Gastrocnemius medialis (tissue), 4 donors: ENCODE measurements at regions not wholly inside any gene's neighbourhood (a gene's known extent, or its start where the extent isn't known, plus 50 kb on each side); places are given as distances from the start of the nearest gene placed in this dataset.

Source experiments
- ATAC-seq, 2 donors: fragments of 150-250 bp; one replicate each; pipeline ENCODE4 v1.9.1; 2016
- DNase-seq, 2 donors: peaks; one replicate each; pipeline ENCODE4 v3.0.0-alpha.2; 2019
- H3K27ac ChIP-seq, 4 donors: fragments of 200-600 bp; sonication (generic); 1 replicate in 1 of 4; 2 replicates in 3 of 4; pipeline ENCODE4 v1.5.1; 2016 to 2018; ENCODE audit warnings: mild to moderate bottlenecking in 2 of 4, moderate library complexity in 1 of 4
- H3K27me3 ChIP-seq, 3 donors: fragments of 200-600 bp; sonication (generic) in 2 of 3; 1 replicate in 1 of 3; 2 replicates in 2 of 3; pipeline versions ENCODE4 v1.5.1 to v1.6.0; 2016 to 2019; ENCODE audit warnings: mild to moderate bottlenecking in 1 of 3, moderate library complexity in 1 of 3
- H3K36me3 ChIP-seq, 2 donors: fragments of 200-600 bp; sonication (generic) in 1 of 2; one replicate each; pipeline ENCODE4 v1.5.1; 2017 to 2018
- H3K4me1 ChIP-seq, 2 donors: fragments of 200-600 bp; sonication (generic) in 1 of 2; one replicate each; pipeline ENCODE4 v1.5.1; 2016 to 2017; ENCODE audit warnings: mild to moderate bottlenecking in 2 of 2
- H3K4me3 ChIP-seq, 4 donors: fragments of 200-600 bp; sonication (generic) in 3 of 4; 1 replicate in 1 of 4; 2 replicates in 3 of 4; pipeline ENCODE4 v1.5.1; 2016 to 2019; ENCODE audit warnings: mild to moderate bottlenecking in 2 of 4
- H3K9me3 ChIP-seq, 3 donors: fragments of 200-600 bp; sonication (generic) in 2 of 3; 1 replicate in 1 of 3; 2 replicates in 2 of 3; pipeline ENCODE4 v1.5.1; 2016 to 2019
- CTCF ChIP-seq, 5 experiments: fragments of 450-650 bp in 3 of 5; fragments of 200-600 bp in 2 of 5; sonication (generic) in 2 of 5; IDR thresholded peaks in 4 of 5; conservative IDR thresholded peaks in 1 of 5; 1 replicate in 4 of 5; 2 replicates in 1 of 5; pipeline ENCODE4 v1.5.1; 2016 to 2019; ENCODE audit warnings: antibody characterized with exemption in 5 of 5, mild to moderate bottlenecking in 3 of 5, moderate library complexity in 3 of 5
- POLR2A ChIP-seq, 2 donors: fragments of 450-650 bp; IDR thresholded peaks; one replicate each; pipeline ENCODE4 v1.6.1; 2017; ENCODE audit warnings: antibody characterized with exemption in 2 of 2, mild to moderate bottlenecking in 2 of 2, moderate library complexity in 2 of 2
- in situ Hi-C, 4 donors: fragments of 200-750 bp; cut with MboI; loops; one replicate each; pipeline versions ENCODE4 v1.15.0 to v1.8.0; 2017; ENCODE audit warnings: low sequenced_read_pairs in 4 of 4
- intact Hi-C: fragments of 100-400 bp; cut with DNase I; formaldehyde crosslinking; loops from one replicate; pipeline ENCODE4 v1.15.1; 2023; ENCODE audit warnings: low total_unique reads

GRCh38 chr6:144683216-144684070, 398.3 kb downstream of the UTRN start:
- Histone ChIP-seq H3K36me3 (no peaks in the 10 kb centered on the region), H3K4me1 (peaks cover 5 to 9% of the 10 kb centered on the region in 2 donors), H3K27ac (no peak overlapping the region), H3K9me3 (no peaks in the 10 kb centered on the region), H3K27me3 (no peaks in the 10 kb centered on the region), H3K4me3 (no peak overlapping the region)
- no peak for ATAC-seq
- in situ Hi-C loops, result no loop called here
- no peak for DNase-seq
- TF ChIP-seq CTCF (IDR thresholded peaks at IDR 0.05 in 4 of 5, conservative IDR thresholded peaks at IDR 0.05 in 1 of 5) (no peak), POLR2A (IDR thresholded peaks at IDR 0.05) (no peak)
- intact Hi-C loops, result no loop called here

GRCh38 chr6:144688713-144689112, 403.6 kb downstream of the UTRN start:
- ATAC-seq (no peak), DNase-seq (no peak)
- H3K4me1 ChIP-seq, result no peaks in the 10 kb centered on the region
- no peak overlapping the region for H3K4me3 ChIP-seq
- intact Hi-C loops, result no loop called here
- no peaks in the 10 kb centered on the region for H3K9me3 ChIP-seq
- H3K27ac ChIP-seq, result no peak overlapping the region
- H3K27me3 ChIP-seq, result no peaks in the 10 kb centered on the region
- H3K36me3 ChIP-seq, result no peaks in the 10 kb centered on the region
- in situ Hi-C loops, result no loop called here
- TF ChIP-seq POLR2A (IDR thresholded peaks at IDR 0.05) (no peak), CTCF (IDR thresholded peaks at IDR 0.05 in 4 of 5, conservative IDR thresholded peaks at IDR 0.05 in 1 of 5) (no peak)

- Histone ChIP-seq H3K9me3 (no peaks in the 10 kb centered on the region), H3K27me3 (no peaks in the 10 kb centered on the region), H3K27ac (no peak overlapping the region), H3K4me3 (no peak overlapping the region), H3K4me1 (no peaks in the 10 kb centered on the region), H3K36me3 (no peaks in the 10 kb centered on the region)
- in situ Hi-C loops (no loop called here), intact Hi-C loops (no loop called here)
- no peak for DNase-seq
- ATAC-seq, result no peak
- no peak for TF ChIP-seq POLR2A (IDR thresholded peaks at IDR 0.05)
- no peak for TF ChIP-seq CTCF (IDR thresholded peaks at IDR 0.05 in 4 of 5, conservative IDR thresholded peaks at IDR 0.05 in 1 of 5)
These were observed 404.4 kb downstream of the UTRN start for GRCh38 chr6:144689503-144690040.

- no peak for DNase-seq
- intact Hi-C loops (no loop called here), in situ Hi-C loops (no loop called here)
- Histone ChIP-seq H3K4me1 (no peaks in the 10 kb centered on the region), H3K27me3 (no peaks in the 10 kb centered on the region), H3K36me3 (no peaks in the 10 kb centered on the region), H3K27ac (no peak overlapping the region), H3K9me3 (no peaks in the 10 kb centered on the region), H3K4me3 (no peak overlapping the region)
- no peak for ATAC-seq
- no peak for TF ChIP-seq POLR2A (IDR thresholded peaks at IDR 0.05)
- no peak for TF ChIP-seq CTCF (IDR thresholded peaks at IDR 0.05 in 4 of 5, conservative IDR thresholded peaks at IDR 0.05 in 1 of 5)
These were observed 405.0 kb downstream of the UTRN start for GRCh38 chr6:144690133-144690532.
